ENCODE measurements at regions not wholly inside any gene's neighbourhood (a gene's known extent, or its start where the extent isn't known, plus 50 kb on each side); places are given as distances from the start of the nearest gene placed in this dataset.

GRCh38 chr12:114879354-114879753 lies 195.4 kb upstream of the TBX3 start:
- no peak for TF ChIP-seq MYC (IDR thresholded peaks at IDR 0.05; ENCODE audit: low read depth, low read length)
- no peak for TF ChIP-seq POLR2A (IDR thresholded peaks at IDR 0.05; ENCODE audit: extremely low read depth, insufficient read length)
- TF ChIP-seq MAX (IDR thresholded peaks at IDR 0.05; ENCODE audit: low read depth, low read length) = no peak
- no peak for TF ChIP-seq CTCF (IDR thresholded peaks at IDR 0.05; ENCODE audit: low read depth, low read length)
- no peak overlapping the region for H3K4me3 ChIP-seq (ENCODE audit: low read depth, low read length)
- DNase-seq (ENCODE audit: low read depth) = no peak

GRCh38 chr12:114878781-114879180 lies 194.8 kb upstream of the TBX3 start:
- DNase-seq (ENCODE audit: low read depth) = no peak
- TF ChIP-seq MAX (IDR thresholded peaks at IDR 0.05; ENCODE audit: low read depth, low read length) = no peak
- no peak for TF ChIP-seq POLR2A (IDR thresholded peaks at IDR 0.05; ENCODE audit: extremely low read depth, insufficient read length)
- no peak for TF ChIP-seq MYC (IDR thresholded peaks at IDR 0.05; ENCODE audit: low read depth, low read length)
- TF ChIP-seq CTCF (IDR thresholded peaks at IDR 0.05; ENCODE audit: low read depth, low read length) = no peak
- H3K4me3 ChIP-seq (ENCODE audit: low read depth, low read length) = no peak overlapping the region

GRCh38 chr12:114876968-114877680 lies 193.1 kb upstream of the TBX3 start:
- DNase-seq (ENCODE audit: low read depth) = no peak
- no peak overlapping the region for H3K4me3 ChIP-seq (ENCODE audit: low read depth, low read length)
- TF ChIP-seq CTCF (IDR thresholded peaks at IDR 0.05; ENCODE audit: low read depth, low read length) (no peak), MYC (IDR thresholded peaks at IDR 0.05; ENCODE audit: low read depth, low read length) (no peak), POLR2A (IDR thresholded peaks at IDR 0.05; ENCODE audit: extremely low read depth, insufficient read length) (no peak), MAX (IDR thresholded peaks at IDR 0.05; ENCODE audit: low read depth, low read length) (no peak)

- TF ChIP-seq POLR2A (IDR thresholded peaks at IDR 0.05; ENCODE audit: extremely low read depth, insufficient read length) (no peak), CTCF (IDR thresholded peaks at IDR 0.05; ENCODE audit: low read depth, low read length) (no peak), MAX (IDR thresholded peaks at IDR 0.05; ENCODE audit: low read depth, low read length) (no peak), MYC (IDR thresholded peaks at IDR 0.05; ENCODE audit: low read depth, low read length) (no peak)
- H3K4me3 ChIP-seq (ENCODE audit: low read depth, low read length) = no peak overlapping the region
- DNase-seq (ENCODE audit: low read depth) = no peak
These were observed 191.3 kb upstream of the TBX3 start for GRCh38 chr12:114875313-114875712.

- TF ChIP-seq CTCF (IDR thresholded peaks at IDR 0.05; ENCODE audit: low read depth, low read length) = no peak
- TF ChIP-seq POLR2A (IDR thresholded peaks at IDR 0.05; ENCODE audit: extremely low read depth, insufficient read length) = no peak
- TF ChIP-seq MYC (IDR thresholded peaks at IDR 0.05; ENCODE audit: low read depth, low read length) = no peak
- TF ChIP-seq MAX (IDR thresholded peaks at IDR 0.05; ENCODE audit: low read depth, low read length) = no peak
- DNase-seq (ENCODE audit: low read depth) = no peak
- H3K4me3 ChIP-seq (ENCODE audit: low read depth, low read length) = no peak overlapping the region
These were observed 189.7 kb upstream of the TBX3 start for GRCh38 chr12:114873656-114874055.
